Fibroblast of pulmonary artery (primary cell): ENCODE measurements at regions not wholly inside any gene's neighbourhood (a gene's known extent, or its start where the extent isn't known, plus 50 kb on each side); places are given as distances from the start of the nearest gene placed in this dataset.
A peak's percentile ranks its signal among the peaks of the same experiment; 100 is the strongest.
"Not testable (repeated sequence)": the region's sequence is repeated elsewhere in the genome, so short reads cannot be mapped to it uniquely, and the experiment has no call there.

Source experiments
- DNase-seq: peaks from one replicate; pipeline ENCODE4 v3.0.0-alpha.2; 2010; ENCODE audit warnings: low read depth
- H3K4me3 ChIP-seq: replicated peaks from 2 replicates; pipeline ENCODE4 v1.5.1; 2011; ENCODE audit warnings: low read depth, mild to moderate bottlenecking, control low read depth, low read length, moderate library complexity
- TF ChIP-seq, protein P1 (sequence below): IDR thresholded peaks from 2 replicates; pipeline ENCODE4 v1.5.1; 2011; ENCODE audit warnings: mild to moderate bottlenecking, control low read depth, low read length, inconsistent platforms; ENCODE audit errors: missing control alignments

DNA sequence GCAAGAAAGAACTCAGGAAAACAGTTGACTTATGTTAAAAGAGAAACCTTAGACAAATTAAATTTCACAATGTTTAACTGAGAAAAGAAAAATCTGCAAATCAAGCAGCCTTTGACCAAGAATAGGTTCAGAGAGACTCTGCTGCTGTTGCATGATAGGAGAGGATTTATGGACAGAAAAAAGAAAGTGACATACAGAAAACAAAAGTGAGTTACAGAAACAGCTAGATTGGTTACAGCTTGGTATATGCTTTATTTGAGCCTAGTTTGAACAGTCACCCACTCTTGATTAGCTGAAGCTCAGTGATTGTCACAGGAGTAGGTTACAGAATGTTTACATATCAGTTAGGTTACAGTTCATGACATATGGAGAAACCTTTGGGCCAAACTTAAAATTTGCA is 258.2 kb upstream of the SPOPL start:
- DNase-seq = no peak
- no peak overlapping the region for H3K4me3 ChIP-seq
- TF ChIP-seq, protein P1, sequence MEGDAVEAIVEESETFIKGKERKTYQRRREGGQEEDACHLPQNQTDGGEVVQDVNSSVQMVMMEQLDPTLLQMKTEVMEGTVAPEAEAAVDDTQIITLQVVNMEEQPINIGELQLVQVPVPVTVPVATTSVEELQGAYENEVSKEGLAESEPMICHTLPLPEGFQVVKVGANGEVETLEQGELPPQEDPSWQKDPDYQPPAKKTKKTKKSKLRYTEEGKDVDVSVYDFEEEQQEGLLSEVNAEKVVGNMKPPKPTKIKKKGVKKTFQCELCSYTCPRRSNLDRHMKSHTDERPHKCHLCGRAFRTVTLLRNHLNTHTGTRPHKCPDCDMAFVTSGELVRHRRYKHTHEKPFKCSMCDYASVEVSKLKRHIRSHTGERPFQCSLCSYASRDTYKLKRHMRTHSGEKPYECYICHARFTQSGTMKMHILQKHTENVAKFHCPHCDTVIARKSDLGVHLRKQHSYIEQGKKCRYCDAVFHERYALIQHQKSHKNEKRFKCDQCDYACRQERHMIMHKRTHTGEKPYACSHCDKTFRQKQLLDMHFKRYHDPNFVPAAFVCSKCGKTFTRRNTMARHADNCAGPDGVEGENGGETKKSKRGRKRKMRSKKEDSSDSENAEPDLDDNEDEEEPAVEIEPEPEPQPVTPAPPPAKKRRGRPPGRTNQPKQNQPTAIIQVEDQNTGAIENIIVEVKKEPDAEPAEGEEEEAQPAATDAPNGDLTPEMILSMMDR = no peak

DNA sequence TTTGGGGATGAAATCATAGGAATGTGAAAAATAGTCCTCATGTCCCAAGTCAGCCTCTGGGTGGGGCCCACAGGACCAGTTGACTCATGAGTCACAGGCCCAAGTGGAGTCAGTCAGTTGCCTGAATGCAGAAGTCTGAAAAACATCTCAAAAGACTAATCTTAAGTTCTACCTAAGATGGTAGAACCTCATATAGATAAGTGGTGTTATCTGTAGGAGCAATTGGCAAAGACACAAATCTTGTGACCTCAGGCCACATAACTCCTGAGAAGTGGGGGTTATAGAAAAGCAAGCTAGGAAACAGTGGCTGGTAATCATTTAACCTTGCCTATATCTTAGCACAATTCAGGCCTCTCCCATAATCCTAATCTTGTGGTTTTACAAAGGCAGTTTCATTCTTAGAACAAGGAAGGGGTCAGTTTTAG is 257.1 kb upstream of the SPOPL start:
- peak; percentile 17 for DNase-seq
- H3K4me3 ChIP-seq = no peak overlapping the region
- TF ChIP-seq, protein P1 = no peak

DNA sequence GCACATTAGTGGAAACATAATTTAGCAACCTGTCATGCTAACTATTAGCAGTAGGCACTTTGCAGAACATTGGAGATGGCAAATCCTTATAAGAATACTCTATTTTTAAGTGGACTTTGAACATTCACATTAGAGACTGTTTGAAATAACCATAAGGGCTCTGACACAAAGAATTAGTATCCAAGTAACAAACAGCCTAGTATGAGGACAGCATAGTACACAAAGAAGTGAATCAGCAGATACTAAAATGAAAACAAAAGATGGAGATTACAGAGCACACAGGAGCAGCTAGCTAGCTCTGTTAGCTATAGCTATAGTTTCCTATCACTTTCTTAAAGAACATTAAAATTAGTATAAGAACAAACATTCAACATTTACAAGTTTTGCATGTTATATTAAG is 256.3 kb upstream of the SPOPL start:
- H3K4me3 ChIP-seq = no peak overlapping the region
- no peak for DNase-seq
- TF ChIP-seq, protein P1 = no peak

DNA sequence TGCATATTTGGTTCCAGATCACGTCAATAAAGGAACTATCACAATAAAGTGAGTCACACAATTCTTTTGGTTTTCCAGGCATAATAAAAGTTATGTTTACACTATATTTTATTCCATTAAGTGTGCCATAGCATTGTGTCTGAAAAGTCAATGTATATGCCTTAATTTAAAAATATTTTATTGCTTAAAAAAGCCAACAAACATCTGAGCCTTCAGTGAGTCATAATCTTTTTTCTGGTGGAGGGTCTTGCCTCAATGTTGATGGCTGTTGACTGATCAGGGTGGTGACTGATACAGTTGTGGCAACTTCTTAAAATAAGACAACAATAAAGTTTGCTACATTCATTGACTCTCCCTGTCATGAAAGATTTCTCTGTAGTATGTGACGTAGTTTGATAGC is 254.3 kb upstream of the SPOPL start:
- TF ChIP-seq, protein P1 = no peak
- no peak overlapping the region for H3K4me3 ChIP-seq
- DNase-seq = no peak

DNA sequence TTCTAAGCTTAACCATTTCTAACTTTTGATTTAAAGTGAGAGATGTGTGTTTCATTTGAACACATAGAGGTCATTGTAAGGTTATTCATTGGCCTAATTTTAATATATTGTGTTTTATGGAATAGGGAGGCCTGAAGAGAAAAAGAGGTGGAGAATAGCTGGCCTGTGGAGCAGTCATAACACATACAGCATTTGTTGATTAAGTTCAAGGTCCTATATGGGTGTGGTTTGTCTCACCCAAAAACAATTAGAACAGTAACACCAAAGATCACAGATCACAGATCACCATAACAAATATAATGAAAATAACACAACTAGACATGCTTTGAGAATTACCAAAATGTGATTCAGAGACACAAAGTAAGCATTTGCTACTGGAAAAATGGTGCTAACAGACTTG is 252.4 kb upstream of the SPOPL start:
- TF ChIP-seq, protein P1 = no peak
- DNase-seq = no peak

DNA sequence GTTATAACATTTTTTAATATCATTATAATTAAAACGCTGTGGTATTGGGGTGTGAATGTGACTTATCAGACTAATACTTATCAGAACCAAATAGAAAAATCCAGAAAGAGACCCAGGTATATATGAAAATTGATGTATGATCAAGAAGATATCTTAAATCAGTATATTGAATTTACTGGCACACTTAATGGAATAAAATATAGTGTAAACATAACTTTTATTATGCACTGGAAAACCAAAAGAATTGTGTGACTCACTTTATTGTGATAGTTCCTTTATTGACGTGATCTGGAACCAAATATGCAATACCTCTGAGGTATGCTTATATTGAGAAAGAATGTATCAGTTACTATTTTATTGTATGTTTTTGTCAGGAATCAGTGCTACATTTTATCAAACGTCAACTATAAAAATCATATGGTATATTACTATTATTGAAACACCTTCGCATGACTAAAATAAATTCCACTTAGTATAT is 250.7 kb upstream of the SPOPL start:
- DNase-seq, H3K4me3 ChIP-seq: not testable (repeated sequence)

More for the DNA sequence above, 252.4 kb upstream of the SPOPL start:
- H3K4me3 ChIP-seq = no peak overlapping the region

DNA sequence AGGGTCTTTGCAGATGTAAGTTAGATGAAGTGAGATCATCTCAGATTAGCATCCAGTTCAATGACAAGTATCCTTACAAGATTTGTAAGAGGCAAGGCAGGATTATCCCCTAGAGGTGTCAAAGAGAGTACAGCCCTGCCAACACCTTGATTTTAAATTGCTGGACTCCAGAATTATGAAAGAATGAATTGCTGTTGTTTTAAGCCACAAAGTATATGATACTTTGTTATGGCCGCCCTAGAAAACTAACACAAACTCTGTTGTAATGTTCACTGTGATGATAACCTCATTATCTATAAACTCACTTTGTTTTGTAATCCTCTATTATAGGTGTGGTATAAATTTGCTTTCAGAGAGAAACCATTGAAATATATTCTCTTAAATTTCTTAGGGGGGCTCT is 249.0 kb upstream of the SPOPL start:
- TF ChIP-seq, protein P1 = no peak
- H3K4me3 ChIP-seq = no peak overlapping the region
- DNase-seq = no peak
